GM19351 (cell line): ENCODE measurements at regions not wholly inside any gene's neighbourhood (a gene's known extent, or its start where the extent isn't known, plus 50 kb on each side); places are given as distances from the start of the nearest gene placed in this dataset.

Experiments
- ATAC-seq: cut with Tn5 transposase; IDR thresholded peaks from one replicate; pipeline ENCODE4 v1.9.1; 2021; ENCODE audit warnings: mild to moderate bottlenecking, moderate library complexity; ENCODE audit not compliant: unreplicated experiment

GRCh38 chr2:120667981-120668380, 67.7 kb upstream of the GLI2 start:
- ATAC-seq, result no peak

GRCh38 chr2:120669121-120669952, 66.3 kb upstream of the GLI2 start:
- no peak for ATAC-seq

GRCh38 chr2:120669971-120670370, 65.7 kb upstream of the GLI2 start:
- ATAC-seq, result no peak

GRCh38 chr2:120670371-120670770, 65.3 kb upstream of the GLI2 start:
- ATAC-seq, result no peak

GRCh38 chr2:120670771-120671480, 64.7 kb upstream of the GLI2 start:
- ATAC-seq, result no peak

- ATAC-seq, result no peak
Measured at GRCh38 chr2:120672526-120673204, 63.0 kb upstream of the GLI2 start.

- no peak for ATAC-seq
Measured at GRCh38 chr2:120673205-120673550, 62.5 kb upstream of the GLI2 start.

GRCh38 chr2:120673571-120674061, 62.1 kb upstream of the GLI2 start:
- ATAC-seq, result no peak

GRCh38 chr2:120674246-120675170, 61.2 kb upstream of the GLI2 start:
- ATAC-seq, result no peak

- ATAC-seq, result peak; percentile 57
Measured at GRCh38 chr2:120675460-120676130, 60.1 kb upstream of the GLI2 start.

GRCh38 chr2:120677221-120677620, 58.4 kb upstream of the GLI2 start:
- ATAC-seq, result no peak

- ATAC-seq, result no peak
Measured at GRCh38 chr2:120677696-120678247, 57.9 kb upstream of the GLI2 start.

- no peak for ATAC-seq
Measured at GRCh38 chr2:120678251-120678650, 57.4 kb upstream of the GLI2 start.

GRCh38 chr2:120678926-120679325, 56.7 kb upstream of the GLI2 start:
- no peak for ATAC-seq

GRCh38 chr2:120679526-120679925, 56.1 kb upstream of the GLI2 start:
- no peak for ATAC-seq

- peak; percentile 86 for ATAC-seq
Measured at GRCh38 chr2:120680136-120680761, 55.4 kb upstream of the GLI2 start.

GRCh38 chr2:120681181-120681580, 54.5 kb upstream of the GLI2 start:
- no peak for ATAC-seq

GRCh38 chr2:120681696-120682288, 53.9 kb upstream of the GLI2 start:
- ATAC-seq, result no peak

- no peak for ATAC-seq
Measured at GRCh38 chr2:120682654-120683053, 53.0 kb upstream of the GLI2 start.
